Gastroesophageal sphincter (tissue), 3 donors: ENCODE measurements at regions not wholly inside any gene's neighbourhood (a gene's known extent, or its start where the extent isn't known, plus 50 kb on each side); places are given as distances from the start of the nearest gene placed in this dataset.

Experiments used
- CTCF ChIP-seq, 4 experiments: fragments of 200-600 bp in 2 of 4; fragments of 450-650 bp in 2 of 4; sonication (generic) in 1 of 4; IDR thresholded peaks; one replicate each; pipeline ENCODE4 v1.5.1; 2017 to 2019; ENCODE audit warnings: antibody characterized with exemption in 4 of 4, mild to moderate bottlenecking in 2 of 4, moderate library complexity in 2 of 4
- EP300 ChIP-seq: sonication (generic); formaldehyde crosslinking; IDR thresholded peaks from one replicate; pipeline ENCODE4 v1.6.1; 2017; ENCODE audit warnings: antibody characterized with exemption, mild to moderate bottlenecking
- POLR2A ChIP-seq, 2 donors: fragments of 450-650 bp; IDR thresholded peaks; one replicate each; pipeline ENCODE4 v1.6.1; 2017; ENCODE audit warnings: antibody characterized with exemption in 2 of 2, mild to moderate bottlenecking in 2 of 2, moderate library complexity in 1 of 2

GRCh38 chr5:164187785-164188184 lies 682.4 kb downstream of the MAT2B start:
- TF ChIP-seq POLR2A (IDR thresholded peaks at IDR 0.05) (no peak), EP300 (no peak), CTCF (IDR thresholded peaks at IDR 0.05) (no peak)
